Activated B cell treated with CpG ODN at 0.5 μM for 24 hours (primary cell): ENCODE measurements at regions not wholly inside any gene's neighbourhood (a gene's known extent, or its start where the extent isn't known, plus 50 kb on each side); places are given as distances from the start of the nearest gene placed in this dataset.

Experiments used
- ATAC-seq: fragments of 200-7000 bp; cut with Tn5 transposase; one replicate; pipeline ENCODE4 v1.10.0; 2021; ENCODE audit warnings: low read depth, mild to moderate bottlenecking, moderate library complexity
- CTCF ChIA-PET: fragments of 350-600 bp; sonication (Branson Sonifier 250); formaldehyde crosslinking; loops from one replicate; lab custom pipeline; 2021; ENCODE audit warnings: antibody characterized with exemption; lab: Charles Lee
- POLR2A ChIA-PET: fragments of 350-600 bp; sonication (Branson Sonifier 250); formaldehyde crosslinking; loops from one replicate; lab custom pipeline; 2021; ENCODE audit warnings: antibody characterized with exemption; lab: Charles Lee
- DNase-seq: peaks from one replicate; pipeline ENCODE4 v3.0.0; 2022
- H3K27ac Mint-ChIP-seq: one replicate; pipeline ENCODE4 v1.8.0; 2020; ENCODE audit warnings: mixed read lengths
- H3K27me3 Mint-ChIP-seq: one replicate; pipeline ENCODE4 v1.8.0; 2021; ENCODE audit warnings: mixed read lengths
- H3K36me3 Mint-ChIP-seq: one replicate; pipeline ENCODE4 v1.8.0; 2021; ENCODE audit warnings: low read depth, mixed read lengths
- H3K4me1 Mint-ChIP-seq: one replicate; pipeline ENCODE4 v1.8.0; 2021; ENCODE audit warnings: mixed read lengths
- H3K4me3 Mint-ChIP-seq: one replicate; pipeline ENCODE4 v1.8.0; 2020; ENCODE audit warnings: mild to moderate bottlenecking, mixed read lengths
- H3K9me3 Mint-ChIP-seq: one replicate; pipeline ENCODE4 v1.8.0; 2020; ENCODE audit warnings: mixed read lengths
- CTCF ChIP-seq: fragments of 200-600 bp; IDR thresholded peaks from one replicate; pipeline ENCODE4 v1.8.0; 2022; ENCODE audit warnings: antibody characterized with exemption, mild to moderate bottlenecking
- intact Hi-C: fragments of 100-400 bp; cut with micrococcal nuclease; formaldehyde crosslinking; loops from one replicate; pipeline ENCODE4 v1.15.1; 2024

- ATAC-seq, result no peak
- no peak overlapping the region for H3K4me3 Mint-ChIP-seq
- intact Hi-C loops, result no loop called here
- DNase-seq, result no peak
- no peak overlapping the region for H3K27ac Mint-ChIP-seq
- ChIA-PET CTCF (no interaction called here), POLR2A (no interaction called here)
- no peaks in the 10 kb centered on the region for H3K27me3 Mint-ChIP-seq
- H3K36me3 Mint-ChIP-seq, result no peaks in the 10 kb centered on the region
- TF ChIP-seq CTCF, result no peak
- H3K9me3 Mint-ChIP-seq, result no peaks in the 10 kb centered on the region
- peaks cover 4% of the 10 kb centered on the region for H3K4me1 Mint-ChIP-seq
Observed at GRCh38 chr12:24688601-24689000, 260.3 kb downstream of the BCAT1 start.

GRCh38 chr12:24681570-24681969 lies 267.3 kb downstream of the BCAT1 start:
- DNase-seq (no peak), ATAC-seq (no peak)
- Mint-ChIP-seq H3K4me3 (no peak overlapping the region), H3K27ac (no peak overlapping the region), H3K4me1 (no peaks in the 10 kb centered on the region), H3K9me3 (no peaks in the 10 kb centered on the region), H3K27me3 (no peaks in the 10 kb centered on the region), H3K36me3 (no peaks in the 10 kb centered on the region)
- CTCF ChIA-PET, result no interaction called here
- POLR2A ChIA-PET, result no interaction called here
- TF ChIP-seq CTCF, result no peak
- intact Hi-C loops, result loop anchor here (2.0 kb wide), 1 partner anchor 15 kb away; no protein-coding TSS in a partner anchor

GRCh38 chr12:24679126-24679525 lies 269.8 kb downstream of the BCAT1 start:
- DNase-seq (no peak), ATAC-seq (no peak)
- TF ChIP-seq CTCF, result no peak
- H3K27me3 Mint-ChIP-seq, result no peaks in the 10 kb centered on the region
- CTCF ChIA-PET, result no interaction called here
- POLR2A ChIA-PET, result no interaction called here
- intact Hi-C loops, result no loop called here
- H3K9me3 Mint-ChIP-seq, result peaks cover 3% of the 10 kb centered on the region
- no peaks in the 10 kb centered on the region for H3K4me1 Mint-ChIP-seq
- no peak overlapping the region for H3K4me3 Mint-ChIP-seq
- no peak overlapping the region for H3K27ac Mint-ChIP-seq
- no peaks in the 10 kb centered on the region for H3K36me3 Mint-ChIP-seq

- no peaks in the 10 kb centered on the region for H3K27me3 Mint-ChIP-seq
- POLR2A ChIA-PET, result interaction anchor here (0.9 kb wide), 1 partner anchor 31 kb away, joined by 3 read pairs; no protein-coding TSS in a partner anchor
- H3K27ac Mint-ChIP-seq, result no peak overlapping the region
- no peaks in the 10 kb centered on the region for H3K36me3 Mint-ChIP-seq
- H3K4me3 Mint-ChIP-seq, result no peak overlapping the region
- H3K9me3 Mint-ChIP-seq, result peaks cover 3% of the 10 kb centered on the region
- CTCF ChIA-PET, result no interaction called here
- H3K4me1 Mint-ChIP-seq, result no peaks in the 10 kb centered on the region
- intact Hi-C loops, result no loop called here
- no peak for DNase-seq
- no peak for ATAC-seq
- no peak for TF ChIP-seq CTCF
Observed at GRCh38 chr12:24678436-24678835, 270.5 kb downstream of the BCAT1 start.

GRCh38 chr12:24668563-24668962 lies 280.3 kb downstream of the BCAT1 start:
- ChIA-PET POLR2A (no interaction called here), CTCF (interaction anchor here (1.2 kb wide), 1 partner anchor 110 kb away, joined by 3 read pairs; no protein-coding TSS in a partner anchor)
- no peak for ATAC-seq
- H3K9me3 Mint-ChIP-seq, result no peaks in the 10 kb centered on the region
- H3K27me3 Mint-ChIP-seq, result no peaks in the 10 kb centered on the region
- H3K36me3 Mint-ChIP-seq, result no peaks in the 10 kb centered on the region
- no peak overlapping the region for H3K27ac Mint-ChIP-seq
- no peak for TF ChIP-seq CTCF
- H3K4me1 Mint-ChIP-seq, result no peaks in the 10 kb centered on the region
- intact Hi-C loops, result no loop called here
- DNase-seq, result no peak
- no peak overlapping the region for H3K4me3 Mint-ChIP-seq
